WTC11 (cell line): ENCODE measurements at regions not wholly inside any gene's neighbourhood (a gene's known extent, or its start where the extent isn't known, plus 50 kb on each side); places are given as distances from the start of the nearest gene placed in this dataset.

Experiments used
- ZNF317 ChIP-seq: sonication (generic); formaldehyde crosslinking; IDR thresholded peaks from 2 replicates; pipeline ENCODE4 v1.8.1; 2023; ENCODE audit warnings: low read depth, mild to moderate bottlenecking, moderate library complexity, missing genetic modification reagents, borderline replicate concordance
- TF ChIP-seq, protein P1 (sequence below): fragments of 200-600 bp; IDR thresholded peaks from 2 replicates; pipeline ENCODE4 v1.8.0; 2022; ENCODE audit warnings: antibody characterized with exemption

- TF ChIP-seq, protein P1, sequence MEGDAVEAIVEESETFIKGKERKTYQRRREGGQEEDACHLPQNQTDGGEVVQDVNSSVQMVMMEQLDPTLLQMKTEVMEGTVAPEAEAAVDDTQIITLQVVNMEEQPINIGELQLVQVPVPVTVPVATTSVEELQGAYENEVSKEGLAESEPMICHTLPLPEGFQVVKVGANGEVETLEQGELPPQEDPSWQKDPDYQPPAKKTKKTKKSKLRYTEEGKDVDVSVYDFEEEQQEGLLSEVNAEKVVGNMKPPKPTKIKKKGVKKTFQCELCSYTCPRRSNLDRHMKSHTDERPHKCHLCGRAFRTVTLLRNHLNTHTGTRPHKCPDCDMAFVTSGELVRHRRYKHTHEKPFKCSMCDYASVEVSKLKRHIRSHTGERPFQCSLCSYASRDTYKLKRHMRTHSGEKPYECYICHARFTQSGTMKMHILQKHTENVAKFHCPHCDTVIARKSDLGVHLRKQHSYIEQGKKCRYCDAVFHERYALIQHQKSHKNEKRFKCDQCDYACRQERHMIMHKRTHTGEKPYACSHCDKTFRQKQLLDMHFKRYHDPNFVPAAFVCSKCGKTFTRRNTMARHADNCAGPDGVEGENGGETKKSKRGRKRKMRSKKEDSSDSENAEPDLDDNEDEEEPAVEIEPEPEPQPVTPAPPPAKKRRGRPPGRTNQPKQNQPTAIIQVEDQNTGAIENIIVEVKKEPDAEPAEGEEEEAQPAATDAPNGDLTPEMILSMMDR, result peak; percentile 44
- TF ChIP-seq ZNF317 (CRISPR knock-in tag), result no peak
These were observed 115.0 kb downstream of the SYF2 start for GRCh38 chr1:25117233-25117823.
